Rectal smooth muscle tissue (tissue), 1 donor: ENCODE measurements at regions not wholly inside any gene's neighbourhood (a gene's known extent, or its start where the extent isn't known, plus 50 kb on each side); places are given as distances from the start of the nearest gene placed in this dataset.

Source experiments
- H3K27ac ChIP-seq: one replicate; pipeline ENCODE4 v1.7.0; 2013; ENCODE audit warnings: low read depth, low read length, inconsistent platforms
- H3K27me3 ChIP-seq: one replicate; pipeline ENCODE4 v1.7.0; 2013; ENCODE audit warnings: low read length; ENCODE audit not compliant: control insufficient read depth, insufficient read depth
- H3K36me3 ChIP-seq: one replicate; pipeline ENCODE4 v1.7.0; 2013; ENCODE audit warnings: low read length; ENCODE audit not compliant: control insufficient read depth, insufficient read depth
- H3K4me1 ChIP-seq: one replicate; pipeline ENCODE4 v1.7.0; 2013; ENCODE audit warnings: low read length; ENCODE audit not compliant: control insufficient read depth, insufficient read depth
- H3K4me3 ChIP-seq: one replicate; pipeline ENCODE4 v1.7.0; 2013; ENCODE audit warnings: low read length
- H3K9ac ChIP-seq: one replicate; pipeline ENCODE4 v1.7.0; 2013; ENCODE audit warnings: low read length

DNA sequence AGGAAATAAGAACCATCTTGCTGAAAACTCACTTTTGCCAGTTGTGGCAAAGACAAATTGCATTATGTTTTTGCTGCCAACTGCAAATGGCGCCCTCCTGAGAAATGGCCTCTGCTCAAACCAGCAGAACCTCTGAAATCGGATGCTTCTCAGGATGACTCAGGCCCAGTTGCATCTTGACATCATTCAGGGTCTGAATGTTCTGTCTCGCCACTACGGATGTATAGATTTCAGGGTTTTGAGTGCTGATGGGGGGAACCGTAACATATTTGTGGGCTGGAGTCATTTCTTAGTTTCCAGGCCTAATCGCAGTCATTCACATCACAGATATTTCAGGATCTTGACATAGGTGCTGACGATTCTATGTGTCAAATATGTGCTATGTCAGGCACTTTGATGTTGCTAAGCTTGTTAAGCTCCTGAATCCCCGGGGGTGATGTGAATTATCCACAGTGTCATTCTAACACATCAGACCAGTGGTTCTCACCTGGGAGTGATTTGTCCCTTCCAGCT lies 207.1 kb downstream of the NFATC2 start:
- Histone ChIP-seq H3K36me3 (no peaks in the 10 kb centered on the region), H3K9ac (no peak overlapping the region), H3K27me3 (no peaks in the 10 kb centered on the region), H3K4me3 (no peak overlapping the region), H3K4me1 (no peaks in the 10 kb centered on the region), H3K27ac (no peak overlapping the region)

DNA sequence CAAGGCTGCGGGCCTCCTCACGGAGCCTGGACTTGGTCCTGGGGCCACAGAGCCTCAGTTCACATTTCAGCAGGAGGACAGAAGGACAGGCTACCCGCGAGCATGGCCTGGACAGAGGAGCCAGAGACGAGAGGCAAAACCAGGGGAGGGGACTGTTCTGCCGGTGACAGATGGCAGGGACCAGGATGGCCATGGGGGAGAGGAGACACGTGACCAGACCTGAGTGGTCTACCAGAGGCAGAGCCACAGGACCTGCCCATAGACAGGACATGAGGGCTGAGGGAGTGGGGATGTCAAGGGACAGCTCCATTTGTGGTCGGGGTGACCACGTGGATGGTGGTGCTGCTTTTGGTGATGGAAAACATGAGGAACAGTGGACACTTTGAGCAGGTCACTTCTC lies 207.9 kb downstream of the NFATC2 start:
- no peak overlapping the region for H3K9ac ChIP-seq
- H3K36me3 ChIP-seq, result no peaks in the 10 kb centered on the region
- no peaks in the 10 kb centered on the region for H3K4me1 ChIP-seq
- H3K4me3 ChIP-seq, result no peak overlapping the region
- H3K27ac ChIP-seq, result no peak overlapping the region
- H3K27me3 ChIP-seq, result no peaks in the 10 kb centered on the region

DNA sequence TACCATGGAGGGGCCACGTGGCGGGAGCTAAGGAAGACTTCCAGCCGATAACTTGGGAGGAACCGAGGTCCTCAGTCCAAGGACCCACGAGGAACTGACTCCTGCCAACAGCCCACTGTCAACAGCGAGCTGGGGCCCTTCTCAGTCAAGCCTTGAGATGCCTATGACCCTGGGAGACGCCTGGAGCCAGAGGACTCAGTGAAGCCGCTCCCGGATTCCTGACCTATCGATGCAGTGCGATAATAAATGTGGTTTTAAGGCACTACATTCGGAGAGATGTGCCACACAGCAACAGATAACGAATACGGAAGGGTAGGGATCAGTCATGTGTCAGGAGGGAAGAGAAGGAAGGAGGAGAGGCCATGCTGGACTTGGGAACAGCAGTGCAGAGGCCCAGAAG lies 208.5 kb downstream of the NFATC2 start:
- Histone ChIP-seq H3K9ac (no peak overlapping the region), H3K4me1 (no peaks in the 10 kb centered on the region), H3K27me3 (no peaks in the 10 kb centered on the region), H3K4me3 (no peak overlapping the region), H3K27ac (no peak overlapping the region), H3K36me3 (no peaks in the 10 kb centered on the region)

DNA sequence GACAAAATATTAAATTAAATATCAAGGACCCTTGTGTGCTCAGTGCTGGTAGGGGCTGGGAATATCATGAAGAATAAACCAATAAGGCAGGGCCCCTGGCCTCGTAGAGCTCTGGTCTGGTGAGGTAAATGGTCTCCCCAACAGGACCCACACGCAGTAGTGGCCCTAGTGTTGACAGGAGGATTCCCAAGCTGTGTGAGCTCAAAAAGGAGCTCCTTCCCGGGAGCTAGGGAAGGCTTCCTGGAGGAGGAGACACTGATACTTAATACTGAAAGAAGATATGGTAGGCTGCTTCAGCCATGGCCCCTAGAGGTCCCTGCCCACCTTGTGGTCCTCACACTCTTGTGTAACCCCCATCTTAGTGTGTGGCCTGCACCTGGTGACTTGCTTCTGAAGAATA lies 209.1 kb downstream of the NFATC2 start:
- no peaks in the 10 kb centered on the region for H3K36me3 ChIP-seq
- H3K27ac ChIP-seq, result no peak overlapping the region
- H3K9ac ChIP-seq, result no peak overlapping the region
- H3K4me3 ChIP-seq, result no peak overlapping the region
- H3K27me3 ChIP-seq, result no peaks in the 10 kb centered on the region
- H3K4me1 ChIP-seq, result no peaks in the 10 kb centered on the region

DNA sequence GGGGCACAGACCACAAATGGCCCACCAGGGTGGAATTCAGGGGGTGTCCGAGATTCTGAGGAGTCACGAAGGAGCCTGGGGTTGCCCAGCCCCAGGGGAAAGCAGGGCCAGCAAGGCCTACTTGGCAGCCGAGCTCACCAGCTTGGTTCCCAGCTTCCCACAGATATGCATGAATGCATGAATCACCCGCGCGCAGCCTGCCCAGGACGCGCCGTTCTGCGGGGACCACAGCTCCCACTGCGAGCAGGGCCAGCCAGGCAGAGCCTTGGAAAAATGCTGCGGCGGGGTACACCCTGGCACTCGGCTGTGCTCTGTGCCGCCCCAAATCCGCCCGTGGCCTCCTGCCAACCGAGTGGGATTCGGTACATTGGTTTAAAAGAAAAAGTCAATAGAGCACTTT lies 211.0 kb downstream of the NFATC2 start:
- Histone ChIP-seq H3K9ac (no peak overlapping the region), H3K27ac (no peak overlapping the region), H3K4me1 (no peaks in the 10 kb centered on the region), H3K4me3 (no peak overlapping the region), H3K36me3 (no peaks in the 10 kb centered on the region), H3K27me3 (no peaks in the 10 kb centered on the region)

DNA sequence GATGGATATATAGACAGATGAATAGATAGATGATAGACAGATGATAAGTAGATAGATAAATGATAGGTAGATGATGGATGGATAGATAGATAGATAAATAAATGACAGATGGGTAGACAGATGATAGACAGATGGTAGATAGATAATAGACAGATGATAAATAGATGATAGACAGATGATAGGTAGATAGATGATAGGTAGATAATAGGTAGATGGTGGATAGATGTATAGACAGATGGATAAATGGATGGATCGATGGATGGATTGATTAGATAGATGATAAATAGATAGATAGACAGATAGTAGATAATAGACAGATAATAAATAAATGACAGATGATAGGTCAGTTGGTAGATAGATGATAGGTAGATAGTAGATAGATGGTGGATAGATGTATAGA lies 212.7 kb downstream of the NFATC2 start:
- H3K4me1 ChIP-seq, result no peaks in the 10 kb centered on the region
- H3K27ac ChIP-seq, result no peak overlapping the region
- no peaks in the 10 kb centered on the region for H3K27me3 ChIP-seq
- H3K4me3 ChIP-seq, result no peak overlapping the region
- H3K36me3 ChIP-seq, result no peaks in the 10 kb centered on the region
- no peak overlapping the region for H3K9ac ChIP-seq

DNA sequence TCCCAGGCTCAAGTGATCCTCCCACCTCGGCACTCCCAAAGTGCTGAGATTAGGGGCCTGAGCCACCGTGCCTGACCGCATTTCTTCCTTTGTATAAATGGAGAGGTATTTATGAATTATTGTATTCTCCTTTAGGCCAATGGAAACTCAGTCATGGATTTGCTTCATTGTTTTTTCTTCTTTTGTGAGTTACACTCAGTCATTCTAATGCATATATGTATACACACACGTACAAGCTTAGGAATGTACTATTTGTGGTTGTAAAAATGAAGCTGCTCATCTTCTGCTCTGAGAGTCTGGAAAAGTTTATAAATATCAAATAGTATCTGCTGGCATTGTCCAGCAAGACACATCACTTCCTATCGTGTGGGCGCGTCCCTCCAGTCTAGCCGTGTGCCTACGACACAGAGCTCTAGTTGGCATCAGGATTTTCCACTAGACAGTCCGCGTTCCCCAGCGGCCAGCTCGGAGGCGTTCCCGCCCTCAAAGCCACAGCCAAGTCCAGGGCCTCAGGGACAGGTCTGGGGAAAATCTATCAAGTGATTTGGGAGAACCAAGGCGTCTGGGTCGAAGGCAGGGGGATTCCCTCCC lies 215.2 kb downstream of the NFATC2 start:
- Histone ChIP-seq H3K4me1 (no peaks in the 10 kb centered on the region), H3K27ac (no peak overlapping the region), H3K9ac (no peak overlapping the region), H3K36me3 (no peaks in the 10 kb centered on the region), H3K4me3 (no peak overlapping the region), H3K27me3 (no peaks in the 10 kb centered on the region)

DNA sequence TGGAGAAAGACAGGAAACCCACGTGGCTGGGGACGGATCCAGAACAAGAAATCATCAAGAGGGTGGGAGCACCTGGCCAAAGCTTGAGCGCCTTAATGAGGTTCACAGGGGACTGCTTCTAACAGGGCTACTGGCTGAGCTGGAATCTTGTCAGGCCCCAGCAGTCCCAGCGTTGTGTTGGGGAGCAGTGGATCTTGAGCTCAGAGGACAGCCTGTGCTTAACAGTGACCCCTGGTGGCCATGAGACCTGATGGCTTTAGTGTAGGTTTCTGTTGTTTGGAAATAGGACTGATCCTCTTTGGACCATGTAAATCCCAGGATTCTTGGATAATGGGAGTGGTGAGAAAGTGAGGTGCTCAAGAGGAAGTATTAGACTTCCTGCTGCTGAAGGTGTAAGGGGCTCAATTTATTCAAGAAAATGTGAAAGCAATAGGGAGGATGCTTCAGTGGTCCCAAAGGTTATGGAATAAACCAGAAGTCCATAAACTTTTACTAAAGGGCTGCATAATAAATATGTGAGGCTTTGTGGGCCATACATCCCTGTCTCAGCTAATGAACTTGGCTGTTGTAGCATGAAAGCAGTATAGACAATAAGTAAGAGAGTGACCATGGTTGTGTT lies 216.2 kb downstream of the NFATC2 start:
- no peak overlapping the region for H3K4me3 ChIP-seq
- no peaks in the 10 kb centered on the region for H3K27me3 ChIP-seq
- no peaks in the 10 kb centered on the region for H3K36me3 ChIP-seq
- no peak overlapping the region for H3K27ac ChIP-seq
- no peak overlapping the region for H3K9ac ChIP-seq
- no peaks in the 10 kb centered on the region for H3K4me1 ChIP-seq

DNA sequence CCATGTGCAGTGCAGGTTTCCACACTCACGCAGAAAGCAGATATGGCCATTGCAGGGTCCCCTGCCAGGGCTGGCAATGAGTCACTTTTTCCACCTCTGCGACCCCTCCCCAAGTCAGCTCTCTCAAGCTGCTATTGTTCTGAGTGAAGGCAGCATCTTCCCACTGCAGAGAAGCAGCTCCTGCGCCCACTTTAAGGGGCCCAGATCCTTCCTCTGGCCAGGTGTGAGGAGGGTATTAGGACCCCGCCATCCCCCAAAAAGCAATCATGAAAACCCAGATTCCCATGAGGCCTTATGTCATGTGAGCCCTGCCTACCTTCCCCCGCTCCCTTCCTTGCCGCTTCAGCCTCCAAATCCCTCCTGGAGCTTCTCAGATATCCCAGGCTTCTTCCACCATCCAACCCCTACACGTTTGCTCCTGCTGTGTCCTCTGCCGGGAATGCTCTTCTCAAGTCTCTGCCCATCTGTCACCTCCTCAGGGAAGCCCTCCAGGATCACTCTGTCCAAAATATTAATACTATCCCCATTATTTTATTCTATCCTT lies 220.3 kb downstream of the NFATC2 start:
- Histone ChIP-seq H3K4me3 (no peak overlapping the region), H3K4me1 (no peaks in the 10 kb centered on the region), H3K27ac (no peak overlapping the region), H3K27me3 (peaks cover 2% of the 10 kb centered on the region), H3K36me3 (no peaks in the 10 kb centered on the region), H3K9ac (no peak overlapping the region)

DNA sequence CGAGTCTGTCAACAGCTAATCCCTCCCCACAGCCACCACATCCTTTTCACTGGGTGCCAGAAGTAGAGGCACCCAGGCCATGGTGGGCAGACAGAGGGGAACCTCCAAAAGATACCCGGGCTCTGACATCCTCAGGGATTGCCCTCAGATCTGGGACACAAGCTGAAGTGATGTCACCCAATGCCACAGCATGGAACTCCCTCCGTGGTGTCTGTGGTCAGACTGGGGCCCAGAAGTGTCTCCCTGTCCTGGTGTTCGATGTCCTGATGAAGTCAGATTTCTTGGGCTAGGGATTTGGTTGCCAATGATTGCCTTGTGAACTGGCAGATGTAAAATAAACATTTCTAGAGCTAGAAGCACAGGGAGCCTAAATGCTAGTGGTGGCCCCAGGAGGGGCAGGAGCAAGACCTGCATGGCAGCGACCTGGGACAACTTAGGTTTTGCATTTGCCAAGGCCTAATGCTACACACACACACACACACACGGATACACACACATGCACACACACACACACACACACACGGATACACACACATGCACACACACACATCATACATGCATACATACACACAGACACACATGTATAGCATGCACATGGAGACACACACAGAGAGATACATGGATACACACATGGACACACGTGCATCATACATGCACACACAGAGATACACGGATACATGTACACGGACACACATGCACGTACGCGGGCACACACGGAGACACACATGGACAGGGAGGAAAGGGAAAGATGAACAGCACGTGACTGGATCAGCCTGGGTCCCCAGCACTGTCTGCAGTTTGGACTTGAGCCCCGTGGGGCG lies 221.0 kb downstream of the NFATC2 start:
- H3K27ac ChIP-seq, result no peak overlapping the region
- no peak overlapping the region for H3K4me3 ChIP-seq
- no peaks in the 10 kb centered on the region for H3K4me1 ChIP-seq
- no peaks in the 10 kb centered on the region for H3K36me3 ChIP-seq
- H3K27me3 ChIP-seq, result peaks cover 2% of the 10 kb centered on the region
- H3K9ac ChIP-seq, result no peak overlapping the region

DNA sequence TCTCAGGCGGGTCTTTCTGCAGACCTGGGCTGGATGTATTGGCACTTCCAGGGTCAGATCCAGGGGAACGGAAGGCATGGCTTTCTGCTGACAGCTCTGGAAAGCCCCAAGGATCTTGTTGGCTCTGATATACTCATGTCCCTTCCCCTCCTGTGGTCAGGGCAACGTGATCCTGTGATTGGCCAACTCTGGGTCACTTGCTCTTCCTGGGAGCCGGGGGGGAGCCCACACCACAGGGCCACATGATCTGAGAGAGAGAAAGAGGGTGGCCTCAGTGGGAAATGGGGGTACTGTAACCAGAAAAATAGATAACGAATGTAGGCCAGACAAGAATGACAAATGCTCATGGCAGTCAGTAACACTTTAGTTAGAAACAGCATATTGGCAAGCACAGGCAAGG lies 223.0 kb downstream of the NFATC2 start:
- Histone ChIP-seq H3K4me3 (no peak overlapping the region), H3K9ac (no peak overlapping the region), H3K4me1 (no peaks in the 10 kb centered on the region), H3K27ac (no peak overlapping the region), H3K36me3 (no peaks in the 10 kb centered on the region), H3K27me3 (peaks cover 2% of the 10 kb centered on the region)

DNA sequence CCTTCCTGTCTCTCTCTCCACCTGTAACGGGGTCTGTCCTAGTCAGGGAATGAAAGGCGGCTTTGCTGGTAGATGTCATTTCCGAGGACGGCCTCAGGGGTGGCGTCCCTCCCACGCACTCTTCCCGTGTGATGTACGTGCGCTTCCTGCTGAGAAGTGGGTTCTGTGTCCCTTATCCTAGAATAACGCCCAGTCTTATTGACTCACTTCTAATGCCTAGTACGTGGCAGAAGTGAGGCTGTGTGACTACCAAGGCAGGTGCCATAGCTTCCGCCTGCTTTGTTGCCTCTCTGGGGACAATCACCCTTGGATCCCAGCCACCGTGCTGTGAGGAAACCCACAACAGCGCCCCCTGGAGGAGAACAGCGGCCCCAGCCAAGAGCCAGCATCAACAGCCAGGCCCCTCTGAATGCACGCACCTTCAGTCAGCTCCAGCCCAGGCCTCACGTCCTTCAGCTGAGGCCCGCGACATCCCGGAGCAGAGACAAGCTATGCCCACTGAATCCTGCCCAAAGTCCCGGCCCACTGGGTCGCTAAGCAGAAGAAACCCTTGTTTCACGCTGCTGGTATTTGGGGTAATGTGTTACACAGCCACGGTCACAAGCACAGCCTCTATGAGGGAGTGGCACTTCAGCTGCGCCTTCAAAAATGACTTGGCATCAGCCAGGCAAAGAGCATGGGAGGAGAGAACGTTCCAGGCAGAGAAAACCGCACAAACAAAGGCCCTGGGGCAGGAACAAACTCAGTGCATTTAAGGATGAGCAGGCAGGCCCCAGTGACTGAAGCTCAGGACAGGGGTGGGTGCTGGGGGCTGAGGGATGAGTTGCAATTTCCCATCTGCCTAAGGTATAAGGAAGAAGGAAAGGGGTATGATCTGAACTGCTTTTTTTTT lies 224.2 kb downstream of the NFATC2 start:
- no peak overlapping the region for H3K9ac ChIP-seq
- no peaks in the 10 kb centered on the region for H3K36me3 ChIP-seq
- peaks cover 2% of the 10 kb centered on the region for H3K27me3 ChIP-seq
- H3K27ac ChIP-seq, result no peak overlapping the region
- H3K4me3 ChIP-seq, result no peak overlapping the region
- H3K4me1 ChIP-seq, result no peaks in the 10 kb centered on the region
